ENCODE measurements at regions not wholly inside any gene's neighbourhood (a gene's known extent, or its start where the extent isn't known, plus 50 kb on each side); places are given as distances from the start of the nearest gene placed in this dataset.

DNA sequence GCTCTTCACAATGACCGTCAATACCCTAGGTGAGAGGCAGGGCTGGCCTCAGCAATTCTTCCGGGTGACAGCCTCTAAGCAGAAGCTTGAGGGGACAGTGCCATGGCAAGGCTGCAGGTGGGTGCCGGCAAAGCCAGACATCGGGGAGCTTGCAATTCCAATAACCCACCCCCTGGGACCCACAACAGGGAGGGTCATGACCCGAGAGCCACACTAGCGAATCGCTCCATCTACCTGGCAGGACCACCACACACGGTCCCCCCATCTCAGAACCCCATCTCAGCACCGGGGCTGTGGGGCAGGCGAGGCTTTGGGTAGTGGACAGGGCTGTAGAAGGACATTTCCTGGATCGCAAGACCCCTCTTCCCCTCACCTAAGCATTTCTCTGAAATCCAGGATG, 177.2 kb downstream of the ACKR3 start:
- no peak for DNase-seq (ENCODE audit: low spot score)

DNA sequence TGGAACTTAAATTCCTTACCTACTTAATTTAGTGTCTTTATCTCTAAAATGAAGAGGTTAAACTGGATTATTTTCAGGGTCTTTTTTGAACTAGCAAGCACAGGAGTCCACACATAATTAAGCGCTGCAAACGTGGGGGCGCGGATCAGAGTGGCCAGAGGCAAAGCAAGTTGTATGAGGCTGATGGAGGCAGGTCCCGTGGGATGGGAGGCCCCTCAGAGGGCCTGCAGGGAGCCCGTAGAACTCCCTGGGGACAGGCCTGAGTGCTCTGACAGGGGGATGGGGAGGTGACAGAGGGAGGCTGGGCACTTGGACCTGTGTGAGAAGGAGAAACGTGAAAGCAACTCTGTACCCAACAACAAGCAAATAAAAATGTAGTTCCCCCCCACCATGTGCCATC, 177.8 kb downstream of the ACKR3 start:
- no peak for DNase-seq (ENCODE audit: low spot score)

DNA sequence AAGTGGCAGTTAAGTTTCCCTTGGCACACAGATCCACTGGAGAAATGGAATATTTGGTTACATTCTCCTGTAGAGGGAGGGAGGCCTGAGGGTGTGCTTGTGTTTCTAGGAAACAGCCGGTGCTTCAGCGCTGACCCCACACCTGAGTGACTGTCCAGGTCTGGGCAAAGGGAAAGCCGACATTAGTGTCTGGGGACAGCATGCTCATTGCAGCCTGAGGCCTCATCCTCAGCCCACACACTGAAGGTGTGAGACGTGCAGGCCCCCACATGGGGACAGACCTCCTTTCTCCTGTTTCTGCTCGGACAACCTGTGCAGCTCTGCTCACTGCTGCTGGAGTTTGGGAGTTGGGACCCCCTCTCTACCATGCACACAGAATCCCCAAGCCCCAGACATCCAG, 178.3 kb downstream of the ACKR3 start:
- no peak for DNase-seq (ENCODE audit: low spot score)

DNA sequence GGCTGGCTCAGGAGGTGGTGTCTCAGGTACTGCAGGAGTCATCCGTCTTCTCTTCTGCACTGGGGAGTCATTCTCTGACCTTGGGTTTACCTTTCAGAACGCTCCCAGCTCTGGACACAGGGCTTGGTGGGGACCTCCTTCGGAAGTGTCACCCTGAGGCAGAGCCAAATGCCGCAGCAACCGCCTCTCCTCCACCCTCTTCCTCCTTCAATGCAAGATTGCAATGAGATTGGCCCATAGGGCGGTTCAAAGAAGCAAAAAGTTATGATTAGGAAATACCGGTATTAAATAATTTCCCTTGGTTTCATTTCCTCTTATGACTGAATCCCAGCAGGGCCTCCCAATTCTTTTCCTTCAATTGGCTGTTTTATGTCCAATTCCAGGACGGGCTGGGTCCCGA, 178.8 kb downstream of the ACKR3 start:
- no peak for DNase-seq (ENCODE audit: low spot score)

GRCh38 chr2:236748801-236749200, 179.2 kb downstream of the ACKR3 start:
- DNase-seq (ENCODE audit: low spot score): no peak

- DNase-seq (ENCODE audit: low spot score): no peak
These were observed 179.7 kb downstream of the ACKR3 start for GRCh38 chr2:236749346-236749745.

DNA sequence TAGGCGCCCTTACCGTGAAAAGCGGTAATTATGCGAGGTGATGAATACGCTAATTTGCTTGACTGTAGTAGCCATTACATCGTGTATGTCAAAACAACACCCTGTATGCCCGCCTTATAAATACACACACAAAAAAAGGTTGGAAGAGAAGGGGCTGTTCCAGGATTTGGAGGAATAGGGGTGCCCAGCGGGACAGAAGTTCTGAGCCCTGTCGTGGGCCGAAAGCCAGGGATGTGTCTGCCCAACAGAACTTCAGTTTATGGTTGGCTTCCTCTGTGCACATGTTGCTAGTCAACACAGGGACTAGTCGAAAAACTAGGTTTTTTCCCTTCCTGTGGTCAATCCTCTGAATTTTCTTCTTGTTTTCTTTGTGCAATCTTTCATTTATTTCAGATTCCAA, 182.5 kb downstream of the ACKR3 start:
- DNase-seq (ENCODE audit: low spot score): no peak

DNA sequence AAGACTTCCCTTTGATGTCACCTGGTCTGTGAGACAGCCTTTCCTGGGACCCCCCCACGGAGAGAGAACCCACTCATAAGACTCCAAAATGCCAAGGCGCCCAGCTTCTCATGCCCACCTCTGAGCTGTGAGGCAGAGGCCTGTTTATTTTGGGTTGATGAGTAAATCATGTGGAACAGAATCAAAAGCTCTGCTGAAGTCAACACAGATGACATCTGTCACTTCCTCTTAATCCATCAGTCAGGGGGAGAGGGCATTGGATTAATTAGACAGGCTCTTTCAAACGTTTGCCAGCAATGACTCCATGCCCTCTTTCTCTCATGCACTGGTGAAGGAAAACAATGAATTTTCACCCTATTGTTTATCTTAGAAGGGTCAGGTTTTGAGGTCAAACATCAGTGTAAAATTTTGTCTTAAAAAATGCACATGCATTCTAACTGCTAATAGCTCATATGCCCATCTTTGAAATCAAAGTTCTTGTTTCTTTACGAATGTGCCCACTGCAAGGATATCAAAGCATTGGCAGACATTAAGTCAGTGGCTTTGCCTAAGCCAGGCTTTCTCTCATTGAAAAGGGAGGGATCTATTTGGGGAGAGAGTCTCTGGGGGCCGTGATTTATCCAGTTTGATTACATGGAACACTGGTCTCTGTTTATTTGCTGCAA, 184.1 kb downstream of the ACKR3 start:
- no peak for DNase-seq (ENCODE audit: low spot score)

- no peak for DNase-seq (ENCODE audit: low spot score)
These were observed 184.8 kb downstream of the ACKR3 start for GRCh38 chr2:236754271-236754944.

- no peak for DNase-seq (ENCODE audit: low spot score)
These were observed 185.7 kb downstream of the ACKR3 start for GRCh38 chr2:236755278-236755840.

DNA sequence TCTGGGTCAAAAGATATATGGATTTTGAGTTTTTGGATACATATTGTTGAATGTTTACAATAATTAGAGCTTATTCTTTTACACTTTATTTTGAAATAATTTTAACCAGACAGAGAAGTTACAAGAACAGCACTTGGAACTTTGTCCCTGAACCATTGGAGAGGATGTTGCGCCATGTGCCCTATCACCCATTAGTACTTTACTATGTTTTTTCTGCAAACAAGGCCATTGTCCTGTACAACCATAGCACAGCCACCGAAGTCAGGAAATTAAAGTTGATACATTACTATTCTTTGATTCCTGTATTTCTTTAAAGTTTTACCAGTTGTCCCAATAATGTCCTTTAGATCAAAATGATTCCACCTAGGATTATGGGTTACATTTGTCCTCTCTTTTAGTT, 188.8 kb downstream of the ACKR3 start:
- peak; percentile 47 for DNase-seq (ENCODE audit: low spot score)

- no peak for DNase-seq (ENCODE audit: low spot score)
These were observed 190.6 kb downstream of the ACKR3 start for GRCh38 chr2:236760246-236760645.

DNA sequence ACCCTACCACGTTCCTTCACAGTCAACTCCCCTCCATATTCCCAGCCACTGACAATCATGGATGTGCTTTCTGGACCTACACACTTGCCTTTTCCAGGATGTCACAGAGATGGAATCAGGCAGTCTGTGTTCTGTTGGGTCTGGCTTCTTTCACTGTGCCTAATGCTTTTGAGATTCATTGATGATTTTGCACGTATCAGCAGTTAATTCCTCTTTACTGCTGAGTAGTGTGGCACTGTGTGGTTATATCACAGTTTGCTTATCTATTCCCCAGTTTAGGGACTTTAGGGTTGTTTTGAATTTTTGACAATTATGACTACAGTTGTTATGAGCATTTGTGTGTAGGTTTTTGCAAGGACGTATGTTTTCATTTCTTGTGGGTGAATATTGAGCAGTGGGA, 191.7 kb downstream of the ACKR3 start:
- no peak for DNase-seq (ENCODE audit: low spot score)

DNA sequence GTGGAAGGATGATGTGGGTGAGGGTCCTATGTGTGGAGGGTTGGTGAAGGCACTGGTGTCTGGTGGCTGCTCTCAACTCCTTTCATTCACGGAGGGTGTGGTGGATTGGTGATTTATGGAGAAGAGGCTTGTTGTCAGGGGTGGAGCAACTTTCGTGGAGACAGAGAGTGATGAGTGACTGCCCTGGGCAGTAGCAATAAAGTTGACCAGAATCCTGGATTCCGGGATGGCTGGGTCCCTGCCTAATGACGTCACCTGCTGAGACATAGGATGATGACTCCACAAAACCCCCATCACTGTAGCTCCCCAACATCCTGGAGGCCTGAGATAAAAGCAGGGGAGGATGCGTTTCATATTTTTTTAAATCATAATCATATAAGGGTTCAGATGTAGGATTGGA, 193.0 kb downstream of the ACKR3 start:
- DNase-seq (ENCODE audit: low spot score): no peak

GRCh38 chr2:236763857-236764256, 194.2 kb downstream of the ACKR3 start:
- no peak for DNase-seq (ENCODE audit: low spot score)

GRCh38 chr2:236764716-236765115, 195.1 kb downstream of the ACKR3 start:
- no peak for DNase-seq (ENCODE audit: low spot score)

DNA sequence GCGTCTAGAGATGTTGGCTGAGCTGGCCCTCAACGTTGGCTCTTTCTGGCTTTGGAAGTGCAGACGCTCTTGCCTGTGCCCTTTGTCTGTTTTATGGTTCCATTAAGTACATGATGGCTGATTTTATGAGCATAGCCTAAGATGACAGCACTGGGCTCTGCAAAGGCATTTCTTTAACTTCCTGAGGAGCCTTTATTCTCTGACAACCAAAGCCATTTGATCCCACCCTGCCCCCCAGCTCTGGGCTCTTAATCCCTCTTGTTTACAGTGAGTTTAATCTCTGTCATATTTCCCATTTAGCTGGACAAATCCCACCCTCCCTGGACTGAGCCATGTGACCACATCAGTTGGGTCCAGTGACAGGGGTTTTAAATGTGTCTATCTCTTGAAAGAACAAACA, 195.9 kb downstream of the ACKR3 start:
- DNase-seq (ENCODE audit: low spot score): no peak

GRCh38 chr2:236766850-236767249, 197.2 kb downstream of the ACKR3 start:
- no peak for DNase-seq (ENCODE audit: low spot score)

- no peak for DNase-seq (ENCODE audit: low spot score)
These were observed 198.3 kb downstream of the ACKR3 start for GRCh38 chr2:236767941-236768340.

DNA sequence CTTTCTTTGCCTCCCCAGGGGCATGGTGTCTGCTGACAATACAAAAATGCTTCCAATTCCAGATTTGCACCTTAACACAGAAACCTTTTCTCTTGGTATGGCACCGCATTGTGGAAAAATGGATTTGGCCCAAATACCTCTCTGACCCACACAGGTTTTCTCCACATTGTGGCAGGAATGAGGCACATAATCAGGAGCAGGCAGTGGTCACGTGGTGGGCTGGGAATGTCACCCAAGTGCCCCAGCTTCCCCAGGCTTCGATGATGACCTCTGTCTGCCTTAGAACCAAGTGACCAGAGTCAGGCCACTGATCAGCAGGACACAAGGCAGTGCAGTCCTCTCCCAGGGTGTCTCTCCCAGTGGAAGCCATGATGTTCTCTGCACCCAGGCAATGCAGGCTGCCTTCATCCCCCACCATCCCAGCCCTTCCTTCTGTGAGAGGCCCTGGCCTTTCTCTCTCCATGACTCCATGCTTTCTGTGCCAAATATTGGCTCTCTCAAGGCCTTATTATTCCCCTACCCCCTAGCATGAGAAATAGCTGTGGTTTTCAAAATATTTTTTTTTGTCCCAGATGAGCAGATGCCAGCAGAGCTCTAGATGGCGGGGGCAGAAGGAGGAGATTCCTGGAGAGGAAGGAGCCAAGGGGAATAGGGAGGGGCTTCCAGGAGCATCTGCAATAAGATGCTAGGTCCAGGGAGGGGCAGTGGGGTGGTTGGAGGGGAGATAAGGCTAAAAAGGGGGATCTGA, 198.9 kb downstream of the ACKR3 start:
- DNase-seq (ENCODE audit: low spot score): no peak

DNA sequence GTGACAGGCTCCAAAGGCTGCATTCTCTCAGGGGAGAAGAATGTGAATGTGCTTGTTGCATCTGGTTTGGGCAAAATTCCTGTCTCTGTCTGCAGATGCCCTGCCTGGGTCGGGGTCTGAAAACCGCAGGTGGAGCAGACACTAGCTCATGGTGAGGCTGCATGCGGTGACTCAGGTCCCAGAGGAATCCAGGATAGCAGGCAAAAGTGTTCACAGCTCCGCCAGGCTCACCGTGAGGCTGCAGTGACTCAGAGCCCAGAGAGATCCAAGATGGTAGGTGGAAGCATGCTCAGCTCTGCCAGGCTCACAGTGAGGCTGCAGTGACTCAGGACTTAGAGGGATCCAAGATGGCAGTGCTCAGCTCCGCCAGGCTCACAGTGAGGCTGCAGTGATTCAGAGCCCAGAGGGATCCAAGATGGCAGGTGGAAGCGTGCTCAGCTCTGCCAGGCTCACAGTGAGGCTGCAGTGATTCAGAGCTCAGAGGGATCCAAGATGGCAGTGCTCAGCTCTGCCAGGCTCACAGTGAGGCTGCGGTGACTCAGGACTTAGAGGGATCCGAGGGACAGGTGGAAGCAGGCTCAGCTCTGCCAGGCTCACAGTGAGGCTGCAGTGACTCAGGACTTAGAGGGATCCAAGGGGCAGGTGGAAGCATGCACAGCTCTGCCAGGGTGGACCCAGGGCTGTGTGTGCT, 200.5 kb downstream of the ACKR3 start:
- DNase-seq (ENCODE audit: low spot score): no peak

DNA sequence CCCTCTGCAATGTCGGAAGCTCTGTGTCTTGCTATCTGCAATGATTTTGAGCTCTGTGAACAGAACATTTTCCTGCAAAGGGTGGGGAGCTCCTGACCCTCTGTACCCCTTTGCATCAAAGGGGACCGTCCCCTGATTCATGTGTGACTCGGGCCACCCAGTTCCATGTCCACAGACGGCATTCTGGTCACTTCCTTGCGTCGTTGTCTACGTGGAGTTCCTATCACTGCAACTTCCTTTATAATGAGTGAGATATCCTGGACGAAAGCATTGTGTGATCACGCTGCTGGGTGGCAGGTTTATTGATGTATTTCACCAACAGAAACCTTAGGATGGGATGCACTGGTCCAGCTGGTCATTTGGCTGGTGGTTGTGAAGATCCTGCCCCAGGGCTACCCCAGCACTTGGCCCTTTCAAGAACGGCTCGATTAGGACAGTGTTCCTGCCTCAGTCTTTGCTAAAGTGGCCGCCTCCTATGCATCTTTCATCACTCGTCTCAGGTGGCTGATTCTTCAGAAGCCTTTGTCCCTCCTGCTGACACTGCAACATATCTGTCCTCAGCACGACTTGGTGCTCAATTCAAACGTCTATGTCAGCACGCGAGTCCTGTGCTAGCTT, 202.7 kb downstream of the ACKR3 start:
- DNase-seq (ENCODE audit: low spot score): no peak

Data from HuH-7 (cell line).